Astrocyte (in vitro differentiated cells and primary cell): ENCODE measurements at regions not wholly inside any gene's neighbourhood (a gene's known extent, or its start where the extent isn't known, plus 50 kb on each side); places are given as distances from the start of the nearest gene placed in this dataset.

Source experiments
- DNase-seq: peaks from one replicate; pipeline ENCODE4 v3.0.0-alpha.2; 2010; ENCODE audit warnings: low read depth
- FAIRE-seq: peaks from 2 replicates; lab custom pipeline; 2011; peaks lifted over from hg19 to GRCh38; lab: Jason Lieb, UNC
- H2AFZ ChIP-seq: 2 replicates; pipeline ENCODE4 v1.6.0; 2012; ENCODE audit warnings: low read depth, low read length, inconsistent platforms
- H3K27ac ChIP-seq: 2 replicates; pipeline ENCODE4 v1.5.1; 2011; ENCODE audit warnings: low read depth, low read length, inconsistent platforms
- H3K27me3 ChIP-seq: 2 replicates; pipeline ENCODE4 v1.6.0; 2011; ENCODE audit warnings: low read length, inconsistent platforms; ENCODE audit not compliant: insufficient read depth
- H3K36me3 ChIP-seq: 2 replicates; pipeline ENCODE4 v1.5.1; 2011; ENCODE audit warnings: low read length, inconsistent platforms; ENCODE audit not compliant: insufficient read depth
- H3K4me1 ChIP-seq: 2 replicates; pipeline ENCODE4 v1.5.1; 2011; ENCODE audit warnings: low read length, inconsistent platforms; ENCODE audit not compliant: insufficient read depth
- H3K4me2 ChIP-seq: 2 replicates; pipeline ENCODE4 v1.6.0; 2012; ENCODE audit warnings: low read length, inconsistent platforms
- H3K4me3 ChIP-seq: 2 replicates; pipeline ENCODE4 v1.5.1; 2011; ENCODE audit warnings: low read depth, mild to moderate bottlenecking, low read length, inconsistent platforms; ENCODE audit not compliant: insufficient read depth
- H3K79me2 ChIP-seq: 2 replicates; pipeline ENCODE4 v1.6.0; 2012; ENCODE audit warnings: mild to moderate bottlenecking, low read length, inconsistent platforms; ENCODE audit not compliant: insufficient read depth
- H3K9ac ChIP-seq: 2 replicates; pipeline ENCODE4 v1.6.0; 2012; ENCODE audit warnings: mild to moderate bottlenecking, low read length, inconsistent platforms
- H3K9me3 ChIP-seq: 2 replicates; pipeline ENCODE4 v1.5.1; 2012; ENCODE audit warnings: low read depth, mild to moderate bottlenecking, low read length, inconsistent platforms; ENCODE audit not compliant: insufficient read depth
- H4K20me1 ChIP-seq: 2 replicates; pipeline ENCODE4 v1.6.0; 2012; ENCODE audit warnings: low read length, inconsistent platforms; ENCODE audit not compliant: insufficient read depth
- H3K27ac Mint-ChIP-seq: one replicate; pipeline ENCODE4 v1.8.0; 2021; ENCODE audit warnings: mild to moderate bottlenecking, mixed read lengths; ENCODE audit not compliant: unreplicated experiment
- H3K27me3 Mint-ChIP-seq: one replicate; pipeline ENCODE4 v1.8.0; 2021; ENCODE audit warnings: low read depth, mixed read lengths; ENCODE audit not compliant: unreplicated experiment
- H3K36me3 Mint-ChIP-seq: one replicate; pipeline ENCODE4 v1.8.0; 2021; ENCODE audit warnings: low read depth, mixed read lengths; ENCODE audit not compliant: unreplicated experiment
- H3K4me1 Mint-ChIP-seq: one replicate; pipeline ENCODE4 v1.8.0; 2021; ENCODE audit warnings: low read depth, mixed read lengths; ENCODE audit not compliant: unreplicated experiment
- H3K4me3 Mint-ChIP-seq: one replicate; pipeline ENCODE4 v1.8.0; 2021; ENCODE audit warnings: mild to moderate bottlenecking, moderate library complexity, mixed read lengths; ENCODE audit not compliant: unreplicated experiment
- H3K9me3 Mint-ChIP-seq: one replicate; pipeline ENCODE4 v1.8.0; 2021; ENCODE audit warnings: mild to moderate bottlenecking, mixed read lengths; ENCODE audit not compliant: unreplicated experiment
- EZH2 ChIP-seq: IDR thresholded peaks from 2 replicates; pipeline ENCODE4 v1.6.1; 2012; ENCODE audit warnings: mild to moderate bottlenecking, low read length, inconsistent platforms; ENCODE audit not compliant: insufficient read depth
- TF ChIP-seq, protein P1 (sequence below): IDR thresholded peaks from 2 replicates; pipeline ENCODE4 v1.5.1; 2011; ENCODE audit warnings: low read depth, mild to moderate bottlenecking, inconsistent platforms, low read length, moderate library complexity; ENCODE audit not compliant: insufficient read depth

- H3K9me3 Mint-ChIP-seq, result peaks cover 5% of the 10 kb centered on the region
- H3K79me2 ChIP-seq, result no peaks in the 10 kb centered on the region
- no peaks in the 10 kb centered on the region for H3K9me3 ChIP-seq
- H3K27ac ChIP-seq, result no peak overlapping the region
- H2AFZ ChIP-seq, result no peak overlapping the region
- H3K4me1 Mint-ChIP-seq, result peaks cover 20% of the 10 kb centered on the region
- H3K4me3 Mint-ChIP-seq, result no peak overlapping the region
- no peaks in the 10 kb centered on the region for H4K20me1 ChIP-seq
- DNase-seq (no peak), FAIRE-seq (no peak)
- H3K36me3 ChIP-seq, result no peaks in the 10 kb centered on the region
- no peaks in the 10 kb centered on the region for H3K4me1 ChIP-seq
- H3K27me3 Mint-ChIP-seq, result no peaks in the 10 kb centered on the region
- peak overlapping the region; percentile 82 for H3K27ac Mint-ChIP-seq
- TF ChIP-seq, protein P1, sequence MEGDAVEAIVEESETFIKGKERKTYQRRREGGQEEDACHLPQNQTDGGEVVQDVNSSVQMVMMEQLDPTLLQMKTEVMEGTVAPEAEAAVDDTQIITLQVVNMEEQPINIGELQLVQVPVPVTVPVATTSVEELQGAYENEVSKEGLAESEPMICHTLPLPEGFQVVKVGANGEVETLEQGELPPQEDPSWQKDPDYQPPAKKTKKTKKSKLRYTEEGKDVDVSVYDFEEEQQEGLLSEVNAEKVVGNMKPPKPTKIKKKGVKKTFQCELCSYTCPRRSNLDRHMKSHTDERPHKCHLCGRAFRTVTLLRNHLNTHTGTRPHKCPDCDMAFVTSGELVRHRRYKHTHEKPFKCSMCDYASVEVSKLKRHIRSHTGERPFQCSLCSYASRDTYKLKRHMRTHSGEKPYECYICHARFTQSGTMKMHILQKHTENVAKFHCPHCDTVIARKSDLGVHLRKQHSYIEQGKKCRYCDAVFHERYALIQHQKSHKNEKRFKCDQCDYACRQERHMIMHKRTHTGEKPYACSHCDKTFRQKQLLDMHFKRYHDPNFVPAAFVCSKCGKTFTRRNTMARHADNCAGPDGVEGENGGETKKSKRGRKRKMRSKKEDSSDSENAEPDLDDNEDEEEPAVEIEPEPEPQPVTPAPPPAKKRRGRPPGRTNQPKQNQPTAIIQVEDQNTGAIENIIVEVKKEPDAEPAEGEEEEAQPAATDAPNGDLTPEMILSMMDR, result no peak
- TF ChIP-seq EZH2, result no peak
- no peak overlapping the region for H3K4me2 ChIP-seq
- no peaks in the 10 kb centered on the region for H3K36me3 Mint-ChIP-seq
- no peak overlapping the region for H3K4me3 ChIP-seq
- H3K9ac ChIP-seq, result no peak overlapping the region
- H3K27me3 ChIP-seq, result no peaks in the 10 kb centered on the region
Observed at GRCh38 chrX:85620466-85620865, 241.0 kb upstream of the POF1B start.

GRCh38 chrX:85619962-85620361 is 240.5 kb upstream of the POF1B start:
- no peak overlapping the region for H2AFZ ChIP-seq
- no peak for TF ChIP-seq EZH2
- TF ChIP-seq, protein P1, result no peak
- H3K9ac ChIP-seq, result no peak overlapping the region
- H3K36me3 ChIP-seq, result no peaks in the 10 kb centered on the region
- peaks cover 20% of the 10 kb centered on the region for H3K4me1 Mint-ChIP-seq
- H3K4me3 Mint-ChIP-seq, result no peak overlapping the region
- H4K20me1 ChIP-seq, result no peaks in the 10 kb centered on the region
- FAIRE-seq, result no peak
- no peaks in the 10 kb centered on the region for H3K79me2 ChIP-seq
- no peak overlapping the region for H3K27ac ChIP-seq
- no peaks in the 10 kb centered on the region for H3K36me3 Mint-ChIP-seq
- DNase-seq, result no peak
- H3K27me3 Mint-ChIP-seq, result no peaks in the 10 kb centered on the region
- no peak overlapping the region for H3K4me2 ChIP-seq
- no peaks in the 10 kb centered on the region for H3K4me1 ChIP-seq
- H3K9me3 ChIP-seq, result no peaks in the 10 kb centered on the region
- H3K27me3 ChIP-seq, result no peaks in the 10 kb centered on the region
- H3K9me3 Mint-ChIP-seq, result peaks cover 5% of the 10 kb centered on the region
- H3K27ac Mint-ChIP-seq, result peak overlapping the region; percentile 82
- H3K4me3 ChIP-seq, result no peak overlapping the region

- no peaks in the 10 kb centered on the region for H3K9me3 Mint-ChIP-seq
- H3K4me3 ChIP-seq, result no peak overlapping the region
- no peak overlapping the region for H3K27ac Mint-ChIP-seq
- FAIRE-seq, result peak; percentile 69
- no peaks in the 10 kb centered on the region for H3K4me1 ChIP-seq
- no peak overlapping the region for H3K4me2 ChIP-seq
- H3K27me3 ChIP-seq, result no peaks in the 10 kb centered on the region
- no peaks in the 10 kb centered on the region for H3K36me3 Mint-ChIP-seq
- no peak for TF ChIP-seq EZH2
- H3K4me1 Mint-ChIP-seq, result peaks cover 4% of the 10 kb centered on the region
- no peaks in the 10 kb centered on the region for H3K27me3 Mint-ChIP-seq
- no peak overlapping the region for H3K9ac ChIP-seq
- no peaks in the 10 kb centered on the region for H3K9me3 ChIP-seq
- no peak overlapping the region for H3K27ac ChIP-seq
- no peaks in the 10 kb centered on the region for H4K20me1 ChIP-seq
- no peaks in the 10 kb centered on the region for H3K79me2 ChIP-seq
- peak; percentile 0 for DNase-seq
- H3K4me3 Mint-ChIP-seq, result no peak overlapping the region
- no peak overlapping the region for H2AFZ ChIP-seq
- H3K36me3 ChIP-seq, result no peaks in the 10 kb centered on the region
Observed at GRCh38 chrX:85611926-85612325, 232.5 kb upstream of the POF1B start.
